ENCODE measurements at regions not wholly inside any gene's neighbourhood (a gene's known extent, or its start where the extent isn't known, plus 50 kb on each side); places are given as distances from the start of the nearest gene placed in this dataset.

DNA sequence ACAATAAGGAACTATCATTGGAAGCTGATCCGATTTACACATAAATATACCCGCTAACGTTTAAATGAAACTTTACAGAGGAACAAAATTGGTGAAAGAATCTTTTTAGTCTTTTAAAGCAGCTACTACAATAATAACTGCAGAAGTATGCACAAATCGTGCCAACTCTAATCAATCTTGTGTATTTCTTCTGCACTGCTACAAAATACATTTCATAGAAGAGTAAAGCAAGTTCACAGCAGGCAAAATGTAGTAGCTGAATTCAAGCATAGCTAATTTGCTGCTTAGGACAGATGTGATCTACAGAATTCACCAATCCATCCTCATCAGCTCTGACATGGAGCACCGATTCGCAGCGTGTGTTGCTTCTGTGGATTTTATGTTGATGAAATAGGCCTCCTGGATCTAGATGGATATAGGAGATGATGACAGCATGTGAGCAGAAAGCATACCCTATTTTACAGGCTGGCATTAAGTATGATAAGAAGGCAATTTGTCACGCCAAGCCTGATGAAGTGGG is 367.3 kb upstream of the FGF13 start:
- TF ChIP-seq, protein P1, sequence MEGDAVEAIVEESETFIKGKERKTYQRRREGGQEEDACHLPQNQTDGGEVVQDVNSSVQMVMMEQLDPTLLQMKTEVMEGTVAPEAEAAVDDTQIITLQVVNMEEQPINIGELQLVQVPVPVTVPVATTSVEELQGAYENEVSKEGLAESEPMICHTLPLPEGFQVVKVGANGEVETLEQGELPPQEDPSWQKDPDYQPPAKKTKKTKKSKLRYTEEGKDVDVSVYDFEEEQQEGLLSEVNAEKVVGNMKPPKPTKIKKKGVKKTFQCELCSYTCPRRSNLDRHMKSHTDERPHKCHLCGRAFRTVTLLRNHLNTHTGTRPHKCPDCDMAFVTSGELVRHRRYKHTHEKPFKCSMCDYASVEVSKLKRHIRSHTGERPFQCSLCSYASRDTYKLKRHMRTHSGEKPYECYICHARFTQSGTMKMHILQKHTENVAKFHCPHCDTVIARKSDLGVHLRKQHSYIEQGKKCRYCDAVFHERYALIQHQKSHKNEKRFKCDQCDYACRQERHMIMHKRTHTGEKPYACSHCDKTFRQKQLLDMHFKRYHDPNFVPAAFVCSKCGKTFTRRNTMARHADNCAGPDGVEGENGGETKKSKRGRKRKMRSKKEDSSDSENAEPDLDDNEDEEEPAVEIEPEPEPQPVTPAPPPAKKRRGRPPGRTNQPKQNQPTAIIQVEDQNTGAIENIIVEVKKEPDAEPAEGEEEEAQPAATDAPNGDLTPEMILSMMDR (IDR thresholded peaks at IDR 0.05; ENCODE audit: poor library complexity), result no peak
- TF ChIP-seq EZH2 (IDR thresholded peaks at IDR 0.05; ENCODE audit: borderline replicate concordance), result no peak
- no peak for TF ChIP-seq EZH2phosphoT487 (IDR thresholded peaks at IDR 0.05; ENCODE audit: low read depth, severe bottlenecking, unreplicated experiment)
